Type B pancreatic cell (in vitro differentiated cells): ENCODE measurements at regions not wholly inside any gene's neighbourhood (a gene's known extent, or its start where the extent isn't known, plus 50 kb on each side); places are given as distances from the start of the nearest gene placed in this dataset.

Experiments
- DNase-seq: peaks from one replicate; pipeline ENCODE4 v3.0.0; 2021; ENCODE audit warnings: mixed read lengths; ENCODE audit not compliant: unreplicated experiment; ENCODE audit errors: extremely low spot score
- H3K27ac Mint-ChIP-seq: 2 replicates; pipeline ENCODE4 v1.8.0; 2021; ENCODE audit warnings: mild to moderate bottlenecking, mixed read lengths
- H3K27me3 Mint-ChIP-seq: 2 replicates; pipeline ENCODE4 v1.8.0; 2021; ENCODE audit warnings: mixed read lengths
- H3K36me3 Mint-ChIP-seq: 2 replicates; pipeline ENCODE4 v1.8.0; 2021; ENCODE audit warnings: mixed read lengths
- H3K4me1 Mint-ChIP-seq: one replicate; pipeline ENCODE4 v1.8.0; 2021; ENCODE audit warnings: mixed read lengths; ENCODE audit not compliant: unreplicated experiment
- H3K4me3 Mint-ChIP-seq: 2 replicates; pipeline ENCODE4 v1.8.0; 2021; ENCODE audit warnings: mild to moderate bottlenecking, mixed read lengths
- H3K9me3 Mint-ChIP-seq: 2 replicates; pipeline ENCODE4 v1.8.0; 2021; ENCODE audit warnings: mixed read lengths
- TF ChIP-seq, protein P1 (sequence below): fragments of 200-600 bp; sonication (generic); conservative IDR thresholded peaks from 2 replicates; pipeline ENCODE4 v1.5.0; 2021; ENCODE audit warnings: antibody characterized with exemption, mild to moderate bottlenecking

GRCh38 chr2:172350839-172351479, 76.4 kb upstream of the ITGA6 start:
- no peak overlapping the region for H3K27ac Mint-ChIP-seq
- TF ChIP-seq, protein P1, sequence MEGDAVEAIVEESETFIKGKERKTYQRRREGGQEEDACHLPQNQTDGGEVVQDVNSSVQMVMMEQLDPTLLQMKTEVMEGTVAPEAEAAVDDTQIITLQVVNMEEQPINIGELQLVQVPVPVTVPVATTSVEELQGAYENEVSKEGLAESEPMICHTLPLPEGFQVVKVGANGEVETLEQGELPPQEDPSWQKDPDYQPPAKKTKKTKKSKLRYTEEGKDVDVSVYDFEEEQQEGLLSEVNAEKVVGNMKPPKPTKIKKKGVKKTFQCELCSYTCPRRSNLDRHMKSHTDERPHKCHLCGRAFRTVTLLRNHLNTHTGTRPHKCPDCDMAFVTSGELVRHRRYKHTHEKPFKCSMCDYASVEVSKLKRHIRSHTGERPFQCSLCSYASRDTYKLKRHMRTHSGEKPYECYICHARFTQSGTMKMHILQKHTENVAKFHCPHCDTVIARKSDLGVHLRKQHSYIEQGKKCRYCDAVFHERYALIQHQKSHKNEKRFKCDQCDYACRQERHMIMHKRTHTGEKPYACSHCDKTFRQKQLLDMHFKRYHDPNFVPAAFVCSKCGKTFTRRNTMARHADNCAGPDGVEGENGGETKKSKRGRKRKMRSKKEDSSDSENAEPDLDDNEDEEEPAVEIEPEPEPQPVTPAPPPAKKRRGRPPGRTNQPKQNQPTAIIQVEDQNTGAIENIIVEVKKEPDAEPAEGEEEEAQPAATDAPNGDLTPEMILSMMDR, result no peak
- DNase-seq, result no peak
- H3K36me3 Mint-ChIP-seq, result no peaks in the 10 kb centered on the region
- no peaks in the 10 kb centered on the region for H3K9me3 Mint-ChIP-seq
- H3K27me3 Mint-ChIP-seq, result peaks cover 2% of the 10 kb centered on the region
- no peak overlapping the region for H3K4me3 Mint-ChIP-seq
- no peaks in the 10 kb centered on the region for H3K4me1 Mint-ChIP-seq

- TF ChIP-seq, protein P1, result no peak
- no peak for DNase-seq
- H3K27ac Mint-ChIP-seq, result no peak overlapping the region
- H3K27me3 Mint-ChIP-seq, result peaks cover 2% of the 10 kb centered on the region
- no peaks in the 10 kb centered on the region for H3K36me3 Mint-ChIP-seq
- no peaks in the 10 kb centered on the region for H3K9me3 Mint-ChIP-seq
- H3K4me3 Mint-ChIP-seq, result no peak overlapping the region
- H3K4me1 Mint-ChIP-seq, result no peaks in the 10 kb centered on the region
Observed at GRCh38 chr2:172351586-172351985, 75.8 kb upstream of the ITGA6 start.

DNA sequence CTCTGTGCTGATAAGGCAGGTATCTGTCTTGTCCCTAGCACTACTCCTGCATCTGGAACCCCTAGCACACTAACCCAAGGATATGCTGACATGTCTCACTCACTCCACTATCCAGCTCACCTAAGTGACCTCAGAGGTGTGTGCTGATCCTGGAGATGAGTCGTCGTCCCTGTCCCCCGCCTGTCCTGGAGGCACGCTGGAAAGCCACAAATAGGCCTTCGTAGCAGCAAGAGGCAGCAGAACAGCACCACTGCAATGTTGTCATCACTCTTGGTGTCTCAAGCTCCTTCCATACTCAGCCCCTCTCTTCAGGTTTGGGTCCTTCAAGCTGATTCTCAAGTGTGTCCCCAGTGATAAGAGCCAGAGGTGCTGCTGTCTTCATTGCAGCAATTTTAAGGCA, 73.0 kb upstream of the ITGA6 start:
- no peak overlapping the region for H3K27ac Mint-ChIP-seq
- H3K27me3 Mint-ChIP-seq, result no peaks in the 10 kb centered on the region
- no peaks in the 10 kb centered on the region for H3K36me3 Mint-ChIP-seq
- H3K4me1 Mint-ChIP-seq, result no peaks in the 10 kb centered on the region
- DNase-seq, result no peak
- H3K9me3 Mint-ChIP-seq, result no peaks in the 10 kb centered on the region
- H3K4me3 Mint-ChIP-seq, result no peak overlapping the region
- TF ChIP-seq, protein P1, result no peak

DNA sequence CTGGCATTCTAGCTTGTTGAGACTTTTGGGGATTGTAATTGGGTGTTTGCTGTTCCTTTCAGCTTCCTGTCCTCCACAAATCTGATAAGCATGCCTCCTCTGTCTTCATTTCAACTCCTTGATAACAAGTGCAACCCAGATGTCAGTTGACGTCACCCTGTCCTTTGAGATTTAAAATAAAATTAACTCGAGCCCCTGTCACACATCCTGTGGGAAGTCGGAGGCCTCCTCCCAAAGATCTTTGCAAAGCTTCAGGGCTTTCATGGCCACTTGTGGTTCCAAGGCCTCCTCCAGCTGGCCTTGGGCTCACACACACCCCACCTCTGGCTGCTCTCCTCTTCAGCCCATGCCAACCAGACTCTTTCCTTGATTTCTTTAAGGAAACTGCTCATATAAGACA, 69.9 kb upstream of the ITGA6 start:
- Mint-ChIP-seq H3K4me1 (no peaks in the 10 kb centered on the region), H3K27me3 (no peaks in the 10 kb centered on the region), H3K4me3 (no peak overlapping the region), H3K36me3 (no peaks in the 10 kb centered on the region), H3K27ac (no peak overlapping the region), H3K9me3 (no peaks in the 10 kb centered on the region)
- DNase-seq, result no peak
- TF ChIP-seq, protein P1, result no peak

DNA sequence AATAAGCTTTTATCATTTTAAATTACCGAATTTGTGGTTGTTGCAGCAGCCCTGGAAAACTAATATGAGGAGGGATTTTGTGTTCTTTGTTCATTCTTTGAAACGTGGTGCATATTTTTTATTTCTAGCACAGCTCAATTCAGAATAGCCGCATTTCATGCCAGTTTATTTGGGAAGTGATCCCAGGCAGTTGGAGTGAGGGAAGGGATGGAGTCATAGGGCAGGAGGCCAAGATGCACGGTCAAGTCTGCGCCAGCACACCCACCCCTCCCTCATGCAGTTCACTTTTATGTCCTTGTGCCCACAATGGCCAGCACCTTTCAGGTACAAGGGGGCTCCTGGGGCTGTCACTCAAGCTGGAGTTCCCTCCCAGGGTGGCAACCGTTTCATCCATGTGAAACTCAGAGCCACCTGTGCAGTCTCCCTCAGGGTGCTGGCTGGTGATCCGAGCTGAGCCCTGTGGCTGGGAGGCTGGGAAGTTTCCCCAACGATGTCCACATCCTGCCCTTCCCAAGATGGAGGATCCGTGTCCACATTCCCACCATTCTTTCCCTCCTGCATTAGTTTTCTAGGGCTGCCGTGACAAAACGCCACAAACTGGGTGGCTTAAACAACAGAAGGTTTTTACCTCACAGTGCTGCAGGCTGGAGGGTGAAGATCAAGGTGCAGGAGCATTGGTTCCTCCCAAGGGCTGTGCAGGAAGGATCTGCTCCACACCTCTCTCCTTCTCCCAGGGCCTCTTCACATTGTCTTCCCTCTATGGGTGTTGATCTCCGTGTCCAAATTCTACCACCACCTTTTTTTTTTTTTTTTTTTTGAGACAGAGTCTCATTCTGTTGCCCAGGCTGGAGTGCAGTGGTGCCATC, 68.5 kb upstream of the ITGA6 start:
- no peak for DNase-seq
- Mint-ChIP-seq H3K27me3 (no peaks in the 10 kb centered on the region), H3K4me1 (no peaks in the 10 kb centered on the region), H3K27ac (no peak overlapping the region), H3K36me3 (no peaks in the 10 kb centered on the region), H3K4me3 (no peak overlapping the region), H3K9me3 (peaks cover 4% of the 10 kb centered on the region)
- TF ChIP-seq, protein P1, result no peak
